ENCODE measurements at regions not wholly inside any gene's neighbourhood (a gene's known extent, or its start where the extent isn't known, plus 50 kb on each side); places are given as distances from the start of the nearest gene placed in this dataset.

- Histone ChIP-seq H3F3A (ENCODE audit: low read depth) (peaks cover 15% of the 10 kb centered on the region), H3K9ac (no peak overlapping the region), H3K27ac (no peak overlapping the region), H3K79me2 (ENCODE audit: low read depth) (no peaks in the 10 kb centered on the region), H3K4me2 (no peak overlapping the region), H3K4me3 (no peak overlapping the region), H2AFZ (replicated peaks) (no peak overlapping the region), H3K36me3 (no peaks in the 10 kb centered on the region), H3K27me3 (no peaks in the 10 kb centered on the region), H4K20me1 (ENCODE audit: low read depth) (no peaks in the 10 kb centered on the region), H3K9me3 (ENCODE audit: low read depth) (no peaks in the 10 kb centered on the region), H3K4me1 (peaks cover 32% of the 10 kb centered on the region)
- peaks cover 38% of the 10 kb centered on the region for H3K4me1 Mint-ChIP-seq
- H3K27ac Mint-ChIP-seq: no peak overlapping the region
- H3K9me3 Mint-ChIP-seq: no peaks in the 10 kb centered on the region
- DNase-seq (ENCODE audit: low spot score): no peak
- no peaks in the 10 kb centered on the region for H3K36me3 Mint-ChIP-seq
- H3K4me3 Mint-ChIP-seq: no peak overlapping the region
- H3K27me3 Mint-ChIP-seq (ENCODE audit: insufficient read depth, low read depth): peaks cover 3% of the 10 kb centered on the region
- TF ChIP-seq EZH2phosphoT487 (IDR thresholded peaks at IDR 0.05): no peak
- TF ChIP-seq CTCF (IDR thresholded peaks at IDR 0.05): no peak
These were observed 235.7 kb downstream of the PMP22 start for GRCh38 chr17:15029469-15029868.

- Histone ChIP-seq H3K9me3 (ENCODE audit: low read depth) (no peaks in the 10 kb centered on the region), H3K4me1 (peaks cover 19% of the 10 kb centered on the region), H3F3A (ENCODE audit: low read depth) (peaks cover 2% of the 10 kb centered on the region), H3K4me2 (no peak overlapping the region), H3K9ac (no peak overlapping the region), H3K4me3 (no peak overlapping the region), H3K27ac (no peak overlapping the region), H3K27me3 (no peaks in the 10 kb centered on the region), H3K79me2 (ENCODE audit: low read depth) (no peaks in the 10 kb centered on the region), H2AFZ (replicated peaks) (no peak overlapping the region), H3K36me3 (no peaks in the 10 kb centered on the region), H4K20me1 (ENCODE audit: low read depth) (no peaks in the 10 kb centered on the region)
- no peak overlapping the region for H3K27ac Mint-ChIP-seq
- no peak overlapping the region for H3K4me3 Mint-ChIP-seq
- H3K9me3 Mint-ChIP-seq: peaks cover 2% of the 10 kb centered on the region
- H3K27me3 Mint-ChIP-seq (ENCODE audit: insufficient read depth, low read depth): peaks cover 2% of the 10 kb centered on the region
- TF ChIP-seq EZH2 (IDR thresholded peaks at IDR 0.05) (no peak), EZH2phosphoT487 (IDR thresholded peaks at IDR 0.05) (no peak), CTCF (IDR thresholded peaks at IDR 0.05) (no peak)
- DNase-seq (ENCODE audit: low spot score): no peak
- no peaks in the 10 kb centered on the region for H3K36me3 Mint-ChIP-seq
- H3K4me1 Mint-ChIP-seq: peaks cover 27% of the 10 kb centered on the region
These were observed 237.3 kb downstream of the PMP22 start for GRCh38 chr17:15027853-15028252.

GRCh38 chr17:15026088-15026487, 239.0 kb downstream of the PMP22 start:
- Histone ChIP-seq H3K4me1 (peaks cover 1% of the 10 kb centered on the region), H3K27me3 (no peaks in the 10 kb centered on the region), H3K9ac (no peak overlapping the region), H3K79me2 (ENCODE audit: low read depth) (no peaks in the 10 kb centered on the region), H3K27ac (no peak overlapping the region), H3K4me3 (no peak overlapping the region), H3F3A (ENCODE audit: low read depth) (no peaks in the 10 kb centered on the region), H2AFZ (replicated peaks) (no peak overlapping the region), H3K36me3 (no peaks in the 10 kb centered on the region), H4K20me1 (ENCODE audit: low read depth) (no peaks in the 10 kb centered on the region), H3K9me3 (ENCODE audit: low read depth) (no peaks in the 10 kb centered on the region), H3K4me2 (no peak overlapping the region)
- peaks cover 9% of the 10 kb centered on the region for H3K4me1 Mint-ChIP-seq
- H3K4me3 Mint-ChIP-seq: no peak overlapping the region
- no peak for DNase-seq (ENCODE audit: low spot score)
- TF ChIP-seq EZH2phosphoT487 (IDR thresholded peaks at IDR 0.05) (no peak), EZH2 (IDR thresholded peaks at IDR 0.05) (no peak), CTCF (IDR thresholded peaks at IDR 0.05) (no peak)
- H3K36me3 Mint-ChIP-seq: no peaks in the 10 kb centered on the region
- peaks cover 2% of the 10 kb centered on the region for H3K9me3 Mint-ChIP-seq
- no peaks in the 10 kb centered on the region for H3K27me3 Mint-ChIP-seq (ENCODE audit: insufficient read depth, low read depth)
- H3K27ac Mint-ChIP-seq: no peak overlapping the region
